Thyroid gland (tissue), 4 donors: ENCODE measurements at regions not wholly inside any gene's neighbourhood (a gene's known extent, or its start where the extent isn't known, plus 50 kb on each side); places are given as distances from the start of the nearest gene placed in this dataset.

Experiments
- CTCF ChIP-seq, 6 experiments: fragments of 200-600 bp in 3 of 6; fragments of 450-650 bp in 3 of 6; sonication (generic) in 3 of 6; IDR thresholded peaks; one replicate each; pipeline ENCODE4 v1.5.1; 2016 to 2019; ENCODE audit warnings: antibody characterized with exemption in 6 of 6, mild to moderate bottlenecking in 2 of 6, inconsistent platforms in 1 of 6, moderate library complexity in 1 of 6
- POLR2A ChIP-seq, 2 donors: fragments of 450-650 bp; IDR thresholded peaks; one replicate each; pipeline ENCODE4 v1.6.1; 2017; ENCODE audit warnings: antibody characterized with exemption in 2 of 2, mild to moderate bottlenecking in 2 of 2, moderate library complexity in 1 of 2

- no peak for TF ChIP-seq POLR2A (IDR thresholded peaks at IDR 0.05)
- TF ChIP-seq CTCF (IDR thresholded peaks at IDR 0.05) = no peak
These were observed 269.8 kb downstream of the ATP23 start for GRCh38 chr12:58211211-58211610.
